ENCODE measurements at regions not wholly inside any gene's neighbourhood (a gene's known extent, or its start where the extent isn't known, plus 50 kb on each side); places are given as distances from the start of the nearest gene placed in this dataset.

- no peak for TF ChIP-seq ZFP69B (tag by site-specific recombination; IDR thresholded peaks at IDR 0.05)
Observed at GRCh38 chr4:187209921-187210613, 486.4 kb upstream of the FAT1 start (continued).

GRCh38 chr4:187212446-187213080, 488.9 kb upstream of the FAT1 start:
- no peaks in the 10 kb centered on the region for H3K9me3 ChIP-seq (ENCODE audit: control insufficient read depth, insufficient read depth, low read depth, low read length)
- H3K36me3 ChIP-seq (ENCODE audit: control insufficient read depth in 2 of 2, insufficient read depth in 1 of 2, low read length in 2 of 2) = no peaks in the 10 kb centered on the region
- ChIA-PET POLR2A (no interaction called here), CTCF (no interaction called here)
- H3K27ac ChIP-seq (ENCODE audit: extremely low read depth, low read depth, low read length) = no peak overlapping the region
- H3K4me1 ChIP-seq (ENCODE audit: control insufficient read depth, insufficient read depth, low read length) = no peaks in the 10 kb centered on the region
- H3K4me3 ChIP-seq (ENCODE audit: low read depth, low read length) = no peak overlapping the region
- TF ChIP-seq ZNF211 (tag by site-specific recombination; IDR thresholded peaks at IDR 0.05; ENCODE audit: low read depth) (no peak), ZNF292 (tag by site-specific recombination; IDR thresholded peaks at IDR 0.05; ENCODE audit: borderline replicate concordance, low read depth) (no peak), ZSCAN4 (tag by site-specific recombination; IDR thresholded peaks at IDR 0.05) (no peak), ZNF585B (tag by site-specific recombination; IDR thresholded peaks at IDR 0.05) (no peak), ZNF610 (tag by site-specific recombination; IDR thresholded peaks at IDR 0.05; ENCODE audit: borderline replicate concordance) (no peak)

GRCh38 chr4:187215438-187215837, 491.8 kb upstream of the FAT1 start:
- no peaks in the 10 kb centered on the region for H3K4me1 ChIP-seq (ENCODE audit: control insufficient read depth, insufficient read depth, low read length)
- H3K36me3 ChIP-seq (ENCODE audit: control insufficient read depth in 2 of 2, insufficient read depth in 1 of 2, low read length in 2 of 2) = no peaks in the 10 kb centered on the region
- no peak overlapping the region for H3K4me3 ChIP-seq (ENCODE audit: low read depth, low read length)
- H3K27ac ChIP-seq (ENCODE audit: extremely low read depth, low read depth, low read length) = no peak overlapping the region
- POLR2A ChIA-PET = no interaction called here
- H3K9me3 ChIP-seq (ENCODE audit: control insufficient read depth, insufficient read depth, low read depth, low read length) = no peaks in the 10 kb centered on the region
- CTCF ChIA-PET = no interaction called here
- TF ChIP-seq ZNF792 (tag by site-specific recombination; IDR thresholded peaks at IDR 0.05) (no peak), KLF7 (tag by site-specific recombination; IDR thresholded peaks at IDR 0.05; ENCODE audit: borderline replicate concordance) (no peak)

GRCh38 chr4:187218705-187219245, 495.1 kb upstream of the FAT1 start:
- POLR2A ChIA-PET = no interaction called here
- H3K27ac ChIP-seq (ENCODE audit: extremely low read depth, low read depth, low read length) = no peak overlapping the region
- H3K36me3 ChIP-seq (ENCODE audit: control insufficient read depth in 2 of 2, insufficient read depth in 1 of 2, low read length in 2 of 2) = no peaks in the 10 kb centered on the region
- no peak overlapping the region for H3K4me3 ChIP-seq (ENCODE audit: low read depth, low read length)
- CTCF ChIA-PET = no interaction called here
- H3K9me3 ChIP-seq (ENCODE audit: control insufficient read depth, insufficient read depth, low read depth, low read length) = no peaks in the 10 kb centered on the region
- H3K4me1 ChIP-seq (ENCODE audit: control insufficient read depth, insufficient read depth, low read length) = no peaks in the 10 kb centered on the region
- TF ChIP-seq ZNF280D (tag by site-specific recombination; IDR thresholded peaks at IDR 0.05) (no peak), MZF1 (tag by site-specific recombination; IDR thresholded peaks at IDR 0.05; ENCODE audit: borderline replicate concordance) (no peak)

- no peak overlapping the region for H3K27ac ChIP-seq (ENCODE audit: extremely low read depth, low read depth, low read length)
- no peak for TF ChIP-seq ZNF558 (tag by site-specific recombination; IDR thresholded peaks at IDR 0.05)
- no peak for TF ChIP-seq ZNF549 (tag by site-specific recombination; IDR thresholded peaks at IDR 0.05)
- TF ChIP-seq GLIS1 (tag by site-specific recombination; IDR thresholded peaks at IDR 0.05) = no peak
- TF ChIP-seq ZNF623 (tag by site-specific recombination; IDR thresholded peaks at IDR 0.05) = no peak
- no peak for TF ChIP-seq ZNF404 (tag by site-specific recombination; IDR thresholded peaks at IDR 0.05)
- no peak for TF ChIP-seq BCL6B (tag by site-specific recombination; IDR thresholded peaks at IDR 0.05)
- TF ChIP-seq ZNF701 (tag by site-specific recombination; IDR thresholded peaks at IDR 0.05) = no peak
- TF ChIP-seq ZNF548 (tag by site-specific recombination; IDR thresholded peaks at IDR 0.05) = no peak
- no peak for TF ChIP-seq ZNF174 (tag by site-specific recombination; IDR thresholded peaks at IDR 0.05)
Observed at GRCh38 chr4:187224560-187224959, 500.9 kb upstream of the FAT1 start.

More at GRCh38 chr4:187224560-187224959, 500.9 kb upstream of the FAT1 start:
- Histone ChIP-seq H3K36me3 (ENCODE audit: control insufficient read depth in 2 of 2, insufficient read depth in 1 of 2, low read length in 2 of 2) (no peaks in the 10 kb centered on the region), H3K4me1 (ENCODE audit: control insufficient read depth, insufficient read depth, low read length) (no peaks in the 10 kb centered on the region), H3K9me3 (ENCODE audit: control insufficient read depth, insufficient read depth, low read depth, low read length) (no peaks in the 10 kb centered on the region), H3K4me3 (ENCODE audit: low read depth, low read length) (no peak overlapping the region)
- ChIA-PET POLR2A (no interaction called here), CTCF (no interaction called here)

Data from HEK293 (cell line).